ENCODE measurements at regions not wholly inside any gene's neighbourhood (a gene's known extent, or its start where the extent isn't known, plus 50 kb on each side); places are given as distances from the start of the nearest gene placed in this dataset.

GRCh38 chr9:82332018-82332773, 343.6 kb downstream of the SPATA31D1 start:
- TF ChIP-seq CTCF (IDR thresholded peaks at IDR 0.05) = no peak

GRCh38 chr9:82332774-82333152, 344.2 kb downstream of the SPATA31D1 start:
- TF ChIP-seq CTCF (IDR thresholded peaks at IDR 0.05) = no peak

- no peak for TF ChIP-seq CTCF (IDR thresholded peaks at IDR 0.05)
Observed at GRCh38 chr9:82333671-82334070, 345.1 kb downstream of the SPATA31D1 start.

GRCh38 chr9:82334286-82334685, 345.7 kb downstream of the SPATA31D1 start:
- TF ChIP-seq CTCF (IDR thresholded peaks at IDR 0.05) = no peak

- TF ChIP-seq CTCF (IDR thresholded peaks at IDR 0.05) = no peak
Observed at GRCh38 chr9:82337351-82337750, 348.8 kb downstream of the SPATA31D1 start.

DNA sequence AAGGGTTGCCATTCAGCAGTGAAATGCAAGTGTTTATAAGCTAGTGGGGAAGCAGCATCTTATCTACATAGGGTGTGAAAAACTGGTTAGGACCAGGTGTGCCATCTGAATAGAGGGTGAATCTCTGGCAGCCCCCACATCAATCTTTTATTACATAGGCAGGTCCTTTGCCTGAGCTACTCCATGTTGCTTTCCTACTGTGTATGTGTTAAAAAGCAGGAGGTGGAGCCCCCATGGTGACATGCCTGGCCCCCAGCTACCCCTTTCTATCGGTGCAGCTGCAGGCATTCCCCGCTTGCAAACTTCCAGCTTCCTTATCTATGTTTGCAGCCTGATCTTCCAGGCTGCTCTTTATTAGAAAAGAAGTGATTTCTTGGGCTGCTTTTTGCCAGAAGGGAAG, 353.5 kb downstream of the SPATA31D1 start:
- no peak for TF ChIP-seq CTCF (IDR thresholded peaks at IDR 0.05)

GRCh38 chr9:82346040-82346439, 357.5 kb downstream of the SPATA31D1 start:
- no peak for TF ChIP-seq CTCF (IDR thresholded peaks at IDR 0.05)
